Mucosa of descending colon (tissue), 3 donors: ENCODE measurements at regions not wholly inside any gene's neighbourhood (a gene's known extent, or its start where the extent isn't known, plus 50 kb on each side); places are given as distances from the start of the nearest gene placed in this dataset.

ENCODE experiments used
- ATAC-seq: fragments of 200-7000 bp; cut with Tn5 transposase; one replicate; pipeline ENCODE4 v1.9.1; 2020; ENCODE audit warnings: mild to moderate bottlenecking, moderate library complexity
- DNase-seq, 3 donors: peaks; one replicate each; pipeline ENCODE4 v3.0.0-alpha.2; 2020
- H3K36me3 ChIP-seq: fragments of 200-600 bp; one replicate; pipeline ENCODE4 v1.8.0; 2021; ENCODE audit warnings: low read depth, mild to moderate bottlenecking
- H3K4me1 ChIP-seq: fragments of 200-600 bp; one replicate; pipeline ENCODE4 v1.8.0; 2021; ENCODE audit warnings: low read depth, mild to moderate bottlenecking
- H3K4me3 ChIP-seq: fragments of 200-600 bp; one replicate; pipeline ENCODE4 v1.8.0; 2021; ENCODE audit warnings: mild to moderate bottlenecking
- H3K9me3 ChIP-seq: fragments of 200-600 bp; one replicate; pipeline ENCODE4 v1.8.0; 2021; ENCODE audit warnings: mild to moderate bottlenecking
- CTCF ChIP-seq: fragments of 200-600 bp; IDR thresholded peaks from one replicate; pipeline ENCODE4 v1.8.0; 2022; ENCODE audit warnings: antibody characterized with exemption, mild to moderate bottlenecking
- intact Hi-C, 2 donors: fragments of 100-400 bp; cut with DNase I in 1 of 2; cut with micrococcal nuclease in 1 of 2; formaldehyde crosslinking; loops; one replicate each; pipeline versions ENCODE4 v1.11.0 to v1.11.1; 2022; cut with DNase I, micrococcal nuclease
- donor health status: DM: no; HTN: no; CAD: no; lungs with moderate emphysema.
- donor health status: DM: no; HTN: no; CAD: no.
- donor health status: DM: no; HTN: yes; CAD: no.

DNA sequence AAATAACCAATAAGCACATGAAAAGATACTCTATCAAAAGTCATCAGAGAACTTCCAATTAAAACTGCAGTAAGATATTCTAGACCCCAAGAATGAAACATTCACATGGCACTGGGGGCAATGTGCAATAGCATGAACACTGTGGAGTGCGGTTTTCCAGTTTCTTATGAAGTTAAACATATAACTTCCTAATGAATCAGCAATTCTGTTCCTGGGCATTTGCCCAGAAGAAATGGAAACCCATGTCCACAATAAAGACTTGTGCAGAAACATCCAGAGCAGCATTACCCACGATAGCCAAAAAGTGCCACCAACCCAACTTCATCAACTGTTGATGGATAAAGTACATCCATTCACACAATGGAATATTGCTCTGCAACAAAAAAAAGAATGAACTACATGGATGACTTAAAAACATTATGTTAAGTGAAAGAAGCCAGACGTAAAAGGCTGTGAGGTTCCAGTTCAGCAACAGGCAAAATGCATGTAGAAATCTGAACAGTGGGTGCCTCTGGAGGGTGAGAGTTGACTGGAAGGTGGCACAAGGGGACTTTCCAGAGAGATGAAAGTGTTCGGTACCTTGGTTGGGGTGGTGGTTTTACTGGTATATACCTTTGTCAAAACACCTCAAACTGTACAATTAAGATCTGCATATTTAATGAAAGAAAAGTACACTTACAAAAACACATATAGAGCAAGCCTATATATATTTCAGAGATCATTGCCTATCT lies 207.2 kb upstream of the ECI2 start:
- Histone ChIP-seq H3K36me3 (no peaks in the 10 kb centered on the region), H3K9me3 (no peaks in the 10 kb centered on the region)
- no peak for TF ChIP-seq CTCF

DNA sequence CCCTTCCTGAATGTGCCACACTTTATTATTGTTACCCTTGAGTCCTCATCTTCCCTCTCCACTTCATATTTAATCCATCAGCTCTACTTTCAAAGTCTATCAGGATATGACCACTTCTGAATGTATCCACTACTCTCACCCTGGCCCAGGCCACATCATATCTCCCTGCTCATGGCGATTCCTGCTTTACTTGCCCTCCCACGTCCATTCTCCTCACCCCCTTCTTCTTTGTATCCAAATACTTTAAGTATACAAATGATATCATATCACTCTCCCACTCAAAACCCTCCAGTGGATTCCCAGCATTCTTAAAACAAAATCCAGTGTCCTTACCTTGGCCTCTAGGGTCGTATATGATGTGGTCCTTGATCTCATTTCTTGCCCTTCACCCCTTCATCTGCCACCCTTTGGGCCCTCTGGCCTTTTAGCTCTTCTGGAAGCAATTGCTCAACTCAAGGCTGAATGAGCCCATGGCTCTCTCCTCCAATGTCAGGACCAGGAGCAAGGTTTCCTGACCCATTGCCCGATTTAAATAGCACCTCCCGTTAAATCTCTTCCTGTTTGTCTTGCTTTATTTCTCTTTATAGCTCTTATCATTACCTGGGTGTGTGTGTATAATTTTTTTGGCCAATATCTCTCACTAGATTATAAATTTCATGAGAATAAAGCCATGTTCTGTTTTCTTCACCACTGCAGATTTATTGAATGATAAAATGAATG lies 205.9 kb upstream of the ECI2 start:
- Histone ChIP-seq H3K4me3 (no peak overlapping the region), H3K36me3 (no peaks in the 10 kb centered on the region), H3K9me3 (no peaks in the 10 kb centered on the region), H3K4me1 (peaks cover 8% of the 10 kb centered on the region)
- ATAC-seq (peak; percentile 90), DNase-seq (no peak)
- intact Hi-C loops, result no loop called here
- TF ChIP-seq CTCF, result no peak

More for the DNA sequence above, 207.2 kb upstream of the ECI2 start:
- Histone ChIP-seq H3K4me1 (peaks cover 8% of the 10 kb centered on the region), H3K4me3 (no peak overlapping the region)
- intact Hi-C loops, result no loop called here
- no peak for DNase-seq
- no peak for ATAC-seq

DNA sequence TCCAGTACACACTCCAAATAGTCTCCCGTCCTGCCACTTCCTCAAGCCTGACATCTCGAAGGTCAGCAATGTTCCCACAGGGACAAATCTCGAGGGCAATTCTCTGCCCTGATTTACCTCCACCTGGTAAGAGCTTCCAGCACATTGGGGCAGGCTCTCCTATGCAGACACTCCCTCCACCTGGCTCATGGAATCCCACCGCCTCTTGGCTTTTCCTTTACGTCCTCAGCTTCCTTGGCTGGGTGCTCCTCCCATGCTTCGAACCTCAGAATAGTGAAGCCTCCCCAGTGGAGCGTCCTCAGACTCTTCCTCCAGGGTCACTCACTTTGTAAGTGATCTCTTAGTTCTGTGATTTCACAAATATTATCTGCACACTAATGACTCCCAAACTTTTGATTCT lies 205.2 kb upstream of the ECI2 start:
- no peak for TF ChIP-seq CTCF
- DNase-seq, result no peak

DNA sequence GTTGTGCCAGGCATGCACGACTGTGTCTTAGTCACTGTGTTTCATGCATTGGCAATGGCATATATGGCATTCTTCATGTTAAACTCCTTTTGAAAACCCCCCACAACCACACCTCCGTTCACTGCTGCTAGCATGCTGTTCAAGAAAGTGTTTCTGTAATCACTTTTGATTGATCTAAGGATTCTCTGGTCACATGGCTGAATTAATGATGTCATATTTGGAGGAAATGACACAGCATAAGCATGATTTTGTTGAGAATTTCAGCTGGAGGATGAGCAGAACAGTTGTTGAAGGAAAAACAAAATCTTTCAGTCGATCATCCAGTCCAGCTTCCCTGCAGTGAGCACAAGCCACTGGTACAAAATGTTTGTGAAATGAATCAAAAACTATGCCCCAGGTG lies 203.5 kb upstream of the ECI2 start:
- DNase-seq (no peak), ATAC-seq (no peak)
- TF ChIP-seq CTCF, result no peak
- Histone ChIP-seq H3K4me3 (no peak overlapping the region), H3K36me3 (no peaks in the 10 kb centered on the region), H3K4me1 (peaks cover 8% of the 10 kb centered on the region), H3K9me3 (no peaks in the 10 kb centered on the region)
- intact Hi-C loops, result no loop called here

More for the DNA sequence above, 205.2 kb upstream of the ECI2 start:
- Histone ChIP-seq H3K4me1 (peaks cover 8% of the 10 kb centered on the region), H3K36me3 (no peaks in the 10 kb centered on the region), H3K4me3 (no peak overlapping the region), H3K9me3 (no peaks in the 10 kb centered on the region)
- intact Hi-C loops, result no loop called here
- ATAC-seq, result no peak

- Histone ChIP-seq H3K4me3 (no peak overlapping the region), H3K4me1 (peaks cover 6% of the 10 kb centered on the region), H3K9me3 (no peaks in the 10 kb centered on the region), H3K36me3 (no peaks in the 10 kb centered on the region)
- no peak for DNase-seq
- intact Hi-C loops, result no loop called here
- no peak for ATAC-seq
- no peak for TF ChIP-seq CTCF
These were observed 201.5 kb upstream of the ECI2 start for GRCh38 chr6:4336778-4337442.
